Adrenal gland (tissue), 5 donors: ENCODE measurements at regions not wholly inside any gene's neighbourhood (a gene's known extent, or its start where the extent isn't known, plus 50 kb on each side); places are given as distances from the start of the nearest gene placed in this dataset.

Source experiments
- CTCF ChIP-seq, 6 experiments: fragments of 450-650 bp in 4 of 6; fragments of 200-600 bp in 2 of 6; sonication (generic) in 1 of 6; IDR thresholded peaks; 1 replicate in 5 of 6; 2 replicates in 1 of 6; pipeline versions ENCODE4 v1.5.1 to v1.8.0; 2016 to 2021; ENCODE audit warnings: antibody characterized with exemption in 6 of 6, mild to moderate bottlenecking in 2 of 6, moderate library complexity in 1 of 6
- POLR2A ChIP-seq, 2 donors: fragments of 450-650 bp; IDR thresholded peaks; one replicate each; pipeline ENCODE4 v1.6.1; 2017; ENCODE audit warnings: antibody characterized with exemption in 2 of 2, mild to moderate bottlenecking in 2 of 2, moderate library complexity in 1 of 2
- donor health status: DM: no; HTN: no; CAD: no.

DNA sequence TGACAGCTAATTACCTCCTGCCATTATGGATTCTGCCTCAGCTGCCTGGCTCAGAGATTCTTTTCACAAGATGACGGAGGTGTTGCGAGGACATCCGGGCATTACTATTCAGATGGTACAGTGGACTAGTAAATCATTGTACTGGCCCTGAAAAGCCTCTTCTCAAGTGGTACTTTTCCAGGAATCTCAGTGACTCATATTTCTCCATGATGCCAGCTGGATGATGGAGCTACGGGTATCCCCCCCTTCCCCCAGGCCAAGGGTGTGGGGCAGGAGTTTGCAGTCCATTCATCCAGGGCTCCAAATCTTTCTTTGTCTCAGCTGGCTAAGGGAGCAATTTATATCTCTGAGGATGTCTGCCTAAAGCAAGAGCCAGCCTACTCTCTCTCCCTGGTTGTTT lies 107.7 kb upstream of the GPR139 start:
- TF ChIP-seq CTCF (IDR thresholded peaks at IDR 0.05): no peak
- TF ChIP-seq POLR2A (IDR thresholded peaks at IDR 0.05): no peak
